ENCODE measurements at regions not wholly inside any gene's neighbourhood (a gene's known extent, or its start where the extent isn't known, plus 50 kb on each side); places are given as distances from the start of the nearest gene placed in this dataset.

DNA sequence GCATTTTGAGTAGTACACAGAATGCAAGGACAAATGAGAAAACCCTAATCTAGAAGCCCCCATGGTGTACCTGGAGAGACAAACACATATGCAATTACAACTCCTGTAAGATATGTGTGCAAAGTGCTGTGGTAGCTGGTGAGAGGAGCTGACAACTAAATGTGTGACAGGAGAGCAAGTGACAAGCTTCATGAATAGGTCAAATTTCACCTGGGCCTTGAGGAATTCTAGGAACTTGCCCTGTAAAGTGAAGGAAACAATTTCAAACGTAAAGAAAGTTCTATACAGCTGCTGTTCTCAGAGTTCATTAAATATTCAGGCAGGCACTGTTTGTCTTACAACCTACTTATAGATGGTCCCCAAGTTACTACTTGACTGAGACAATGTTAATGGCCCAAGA lies 437.0 kb downstream of the TUSC7 start:
- Histone ChIP-seq H3K9ac (ENCODE audit: low read depth in 1 of 2, low read length in 2 of 2) (no peak overlapping the region), H3K36me3 (ENCODE audit: control insufficient read depth in 1 of 2, insufficient read depth in 2 of 2, low read length in 2 of 2) (no peaks in the 10 kb centered on the region), H3K4me1 (ENCODE audit: control insufficient read depth in 1 of 2, insufficient read depth in 2 of 2, low read length in 2 of 2) (no peaks in the 10 kb centered on the region), H3K4me3 (ENCODE audit: low read depth in 1 of 2, low read length in 2 of 2) (no peak overlapping the region), H3K9me3 (ENCODE audit: control insufficient read depth in 1 of 2, low read length in 2 of 2) (no peaks in the 10 kb centered on the region), H3K27ac (ENCODE audit: low read depth, low read length) (no peak overlapping the region), H3K27me3 (ENCODE audit: control insufficient read depth in 1 of 2, insufficient read depth in 2 of 2, low read length in 2 of 2) (no peaks in the 10 kb centered on the region)

DNA sequence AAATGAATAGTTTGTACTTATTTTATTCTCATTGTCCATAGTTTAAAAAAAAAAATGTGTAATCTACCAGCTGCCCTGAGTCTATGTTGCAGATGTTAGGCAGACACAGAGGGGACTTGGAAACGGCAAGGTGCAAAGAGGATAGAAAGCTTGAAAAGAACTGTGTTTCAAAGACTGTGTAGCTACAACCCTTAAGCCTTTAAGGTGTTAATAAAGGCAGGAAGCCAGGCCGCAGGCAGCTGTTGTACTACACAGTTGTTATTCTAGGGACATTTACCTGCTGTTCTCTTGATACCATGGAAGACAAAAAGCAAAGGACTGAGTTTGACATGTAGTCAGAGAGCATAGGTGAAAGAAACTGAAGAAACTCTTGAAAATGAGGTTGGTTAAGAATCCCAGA lies 440.0 kb downstream of the TUSC7 start:
- Histone ChIP-seq H3K27ac (ENCODE audit: low read depth, low read length) (no peak overlapping the region), H3K36me3 (ENCODE audit: control insufficient read depth in 1 of 2, insufficient read depth in 2 of 2, low read length in 2 of 2) (no peaks in the 10 kb centered on the region), H3K9me3 (ENCODE audit: control insufficient read depth in 1 of 2, low read length in 2 of 2) (no peaks in the 10 kb centered on the region), H3K4me1 (ENCODE audit: control insufficient read depth in 1 of 2, insufficient read depth in 2 of 2, low read length in 2 of 2) (no peaks in the 10 kb centered on the region), H3K4me3 (ENCODE audit: low read depth in 1 of 2, low read length in 2 of 2) (no peak overlapping the region), H3K27me3 (ENCODE audit: control insufficient read depth in 1 of 2, insufficient read depth in 2 of 2, low read length in 2 of 2) (no peaks in the 10 kb centered on the region), H3K9ac (ENCODE audit: low read depth in 1 of 2, low read length in 2 of 2) (no peak overlapping the region)

DNA sequence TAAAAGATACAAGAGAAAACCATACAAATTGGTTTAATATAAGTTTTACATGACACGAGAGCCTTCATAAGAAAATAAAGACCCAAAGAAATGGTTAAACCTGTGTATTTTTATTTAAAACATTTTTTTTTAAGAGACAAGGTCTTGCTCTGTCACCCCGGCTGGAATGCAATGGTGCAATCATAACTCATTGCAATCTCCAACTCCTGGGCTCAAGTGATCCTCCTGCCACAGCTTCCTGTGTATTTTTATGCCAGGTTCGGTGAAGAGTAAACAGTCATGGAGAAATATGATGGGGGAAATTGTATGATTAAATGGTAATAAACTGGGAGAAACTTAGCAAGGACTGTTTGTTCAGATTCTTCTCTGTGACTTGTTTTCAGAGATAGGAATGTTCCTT lies 441.0 kb downstream of the TUSC7 start:
- no peaks in the 10 kb centered on the region for H3K9me3 ChIP-seq (ENCODE audit: control insufficient read depth in 1 of 2, low read length in 2 of 2)
- no peak overlapping the region for H3K9ac ChIP-seq (ENCODE audit: low read depth in 1 of 2, low read length in 2 of 2)
- no peaks in the 10 kb centered on the region for H3K36me3 ChIP-seq (ENCODE audit: control insufficient read depth in 1 of 2, insufficient read depth in 2 of 2, low read length in 2 of 2)
- H3K4me3 ChIP-seq (ENCODE audit: low read depth in 1 of 2, low read length in 2 of 2), result no peak overlapping the region
- no peaks in the 10 kb centered on the region for H3K27me3 ChIP-seq (ENCODE audit: control insufficient read depth in 1 of 2, insufficient read depth in 2 of 2, low read length in 2 of 2)
- no peaks in the 10 kb centered on the region for H3K4me1 ChIP-seq (ENCODE audit: control insufficient read depth in 1 of 2, insufficient read depth in 2 of 2, low read length in 2 of 2)
- no peak overlapping the region for H3K27ac ChIP-seq (ENCODE audit: low read depth, low read length)

DNA sequence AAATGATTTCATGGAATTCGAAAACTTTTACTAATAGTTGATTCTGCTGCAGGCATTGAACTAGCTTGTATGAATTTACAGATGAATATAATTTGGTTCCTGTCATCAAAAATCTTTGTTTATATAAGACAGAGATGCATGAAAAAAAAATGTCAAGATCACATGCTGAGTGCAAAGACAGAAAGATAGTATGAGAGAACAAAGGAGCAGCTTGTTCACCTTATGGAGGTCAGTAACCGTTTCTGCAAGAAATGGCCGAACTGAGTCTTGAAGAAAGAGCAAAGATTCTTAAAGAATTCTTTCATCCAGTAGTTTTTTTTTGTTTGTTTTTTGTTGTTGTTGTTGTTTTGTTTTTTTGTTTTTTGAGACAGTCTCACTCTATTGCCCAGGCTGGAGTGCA lies 450.6 kb downstream of the TUSC7 start:
- H3K4me3 ChIP-seq (ENCODE audit: low read depth in 1 of 2, low read length in 2 of 2), result no peak overlapping the region
- no peaks in the 10 kb centered on the region for H3K4me1 ChIP-seq (ENCODE audit: control insufficient read depth in 1 of 2, insufficient read depth in 2 of 2, low read length in 2 of 2)
- no peak overlapping the region for H3K9ac ChIP-seq (ENCODE audit: low read depth in 1 of 2, low read length in 2 of 2)
- H3K27ac ChIP-seq (ENCODE audit: low read depth, low read length), result no peak overlapping the region
- no peaks in the 10 kb centered on the region for H3K27me3 ChIP-seq (ENCODE audit: control insufficient read depth in 1 of 2, insufficient read depth in 2 of 2, low read length in 2 of 2)
- H3K36me3 ChIP-seq (ENCODE audit: control insufficient read depth in 1 of 2, insufficient read depth in 2 of 2, low read length in 2 of 2), result no peaks in the 10 kb centered on the region
- no peaks in the 10 kb centered on the region for H3K9me3 ChIP-seq (ENCODE audit: control insufficient read depth in 1 of 2, low read length in 2 of 2)

DNA sequence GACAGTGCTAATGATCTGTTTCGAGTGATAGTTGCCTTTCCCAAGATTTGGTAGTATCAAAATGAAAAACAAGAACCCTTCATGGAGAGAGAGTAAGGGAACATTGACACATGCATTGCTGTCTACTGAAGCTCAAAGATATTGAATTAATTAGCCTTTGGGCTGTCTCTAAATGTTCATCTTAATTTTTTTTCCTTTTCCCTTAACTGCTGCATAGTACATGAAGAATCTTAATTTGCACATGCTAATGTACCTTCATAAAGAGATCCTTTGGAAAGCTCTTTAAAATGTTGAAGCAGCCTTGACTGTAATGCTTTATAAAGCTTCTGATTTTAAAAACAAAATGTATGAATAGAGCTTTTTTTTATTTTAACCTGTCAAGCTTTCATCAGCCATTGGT lies 452.2 kb downstream of the TUSC7 start:
- Histone ChIP-seq H3K27me3 (ENCODE audit: control insufficient read depth in 1 of 2, insufficient read depth in 2 of 2, low read length in 2 of 2) (no peaks in the 10 kb centered on the region), H3K4me3 (ENCODE audit: low read depth in 1 of 2, low read length in 2 of 2) (no peak overlapping the region), H3K27ac (ENCODE audit: low read depth, low read length) (no peak overlapping the region), H3K9me3 (ENCODE audit: control insufficient read depth in 1 of 2, low read length in 2 of 2) (no peaks in the 10 kb centered on the region), H3K36me3 (ENCODE audit: control insufficient read depth in 1 of 2, insufficient read depth in 2 of 2, low read length in 2 of 2) (no peaks in the 10 kb centered on the region), H3K9ac (ENCODE audit: low read depth in 1 of 2, low read length in 2 of 2) (no peak overlapping the region), H3K4me1 (ENCODE audit: control insufficient read depth in 1 of 2, insufficient read depth in 2 of 2, low read length in 2 of 2) (no peaks in the 10 kb centered on the region)

DNA sequence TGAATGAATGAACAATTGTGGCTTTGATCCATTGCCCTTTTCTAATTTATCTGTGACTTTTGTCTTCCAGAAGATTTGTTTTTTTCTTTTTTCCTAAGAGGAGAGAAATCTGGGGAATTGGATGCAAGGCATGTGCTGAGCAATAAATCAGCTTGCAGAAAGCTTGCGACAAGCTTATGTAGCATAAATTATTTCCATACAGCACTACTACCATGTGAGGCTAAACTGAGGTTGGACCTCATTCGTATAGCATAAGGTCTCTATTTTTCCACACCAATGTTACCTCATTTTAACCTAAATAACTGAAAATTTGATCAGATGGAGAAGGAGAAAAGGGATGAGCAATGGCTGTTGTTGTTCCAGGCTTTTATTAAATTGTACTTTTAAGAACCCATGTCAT lies 455.6 kb downstream of the TUSC7 start:
- Histone ChIP-seq H3K36me3 (ENCODE audit: control insufficient read depth in 1 of 2, insufficient read depth in 2 of 2, low read length in 2 of 2) (no peaks in the 10 kb centered on the region), H3K27me3 (ENCODE audit: control insufficient read depth in 1 of 2, insufficient read depth in 2 of 2, low read length in 2 of 2) (no peaks in the 10 kb centered on the region), H3K9ac (ENCODE audit: low read depth in 1 of 2, low read length in 2 of 2) (no peak overlapping the region), H3K4me3 (ENCODE audit: low read depth in 1 of 2, low read length in 2 of 2) (no peak overlapping the region), H3K4me1 (ENCODE audit: control insufficient read depth in 1 of 2, insufficient read depth in 2 of 2, low read length in 2 of 2) (no peaks in the 10 kb centered on the region), H3K9me3 (ENCODE audit: control insufficient read depth in 1 of 2, low read length in 2 of 2) (no peaks in the 10 kb centered on the region), H3K27ac (ENCODE audit: low read depth, low read length) (no peak overlapping the region)

DNA sequence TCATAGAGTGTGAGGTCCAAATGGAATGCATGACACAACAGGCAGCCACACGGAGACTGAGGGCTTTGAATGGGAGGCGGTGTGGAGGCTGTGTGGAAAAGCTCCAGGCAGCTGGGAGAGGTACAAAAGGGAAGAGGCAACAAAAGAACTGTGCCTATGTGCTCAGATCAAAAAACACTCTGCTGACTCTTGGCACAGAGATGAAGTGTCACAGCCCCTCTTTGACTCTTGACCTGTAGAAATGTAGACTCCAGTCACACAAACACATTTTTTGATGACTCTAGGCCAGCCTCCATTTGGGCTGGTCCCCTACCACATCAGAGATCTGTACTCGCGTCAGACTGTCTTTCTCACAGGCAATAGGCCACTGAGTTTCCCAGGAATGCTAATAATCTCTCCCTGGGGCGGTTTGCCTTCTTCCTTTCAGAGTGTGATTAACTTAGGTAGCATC lies 456.0 kb downstream of the TUSC7 start:
- Histone ChIP-seq H3K9ac (ENCODE audit: low read depth in 1 of 2, low read length in 2 of 2) (no peak overlapping the region), H3K27me3 (ENCODE audit: control insufficient read depth in 1 of 2, insufficient read depth in 2 of 2, low read length in 2 of 2) (no peaks in the 10 kb centered on the region), H3K4me3 (ENCODE audit: low read depth in 1 of 2, low read length in 2 of 2) (no peak overlapping the region), H3K4me1 (ENCODE audit: control insufficient read depth in 1 of 2, insufficient read depth in 2 of 2, low read length in 2 of 2) (no peaks in the 10 kb centered on the region), H3K36me3 (ENCODE audit: control insufficient read depth in 1 of 2, insufficient read depth in 2 of 2, low read length in 2 of 2) (no peaks in the 10 kb centered on the region), H3K9me3 (ENCODE audit: control insufficient read depth in 1 of 2, low read length in 2 of 2) (no peaks in the 10 kb centered on the region), H3K27ac (ENCODE audit: low read depth, low read length) (no peak overlapping the region)

DNA sequence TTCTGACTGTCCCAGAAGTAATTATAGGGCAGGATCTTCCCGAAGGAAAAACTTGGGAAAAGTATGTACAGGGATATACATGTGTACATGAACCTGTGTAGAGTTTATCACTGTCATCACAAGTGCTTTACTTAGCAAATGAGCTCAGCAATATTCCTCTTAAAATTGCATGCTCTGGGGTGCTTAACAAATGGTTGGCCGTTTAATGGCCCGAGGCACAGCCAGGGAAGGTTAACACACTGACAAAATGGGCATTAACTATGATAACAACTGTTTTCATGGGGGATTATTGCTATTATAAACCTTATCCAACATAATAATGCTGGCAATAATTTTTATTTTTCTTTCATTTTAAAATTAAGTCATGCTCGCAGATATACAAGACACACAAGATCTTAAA lies 459.3 kb downstream of the TUSC7 start:
- H3K9me3 ChIP-seq (ENCODE audit: control insufficient read depth in 1 of 2, low read length in 2 of 2), result no peaks in the 10 kb centered on the region
- no peak overlapping the region for H3K9ac ChIP-seq (ENCODE audit: low read depth in 1 of 2, low read length in 2 of 2)
- H3K27me3 ChIP-seq (ENCODE audit: control insufficient read depth in 1 of 2, insufficient read depth in 2 of 2, low read length in 2 of 2), result no peaks in the 10 kb centered on the region
- H3K36me3 ChIP-seq (ENCODE audit: control insufficient read depth in 1 of 2, insufficient read depth in 2 of 2, low read length in 2 of 2), result no peaks in the 10 kb centered on the region
- no peak overlapping the region for H3K4me3 ChIP-seq (ENCODE audit: low read depth in 1 of 2, low read length in 2 of 2)
- no peak overlapping the region for H3K27ac ChIP-seq (ENCODE audit: low read depth, low read length)
- H3K4me1 ChIP-seq (ENCODE audit: control insufficient read depth in 1 of 2, insufficient read depth in 2 of 2, low read length in 2 of 2), result no peaks in the 10 kb centered on the region

DNA sequence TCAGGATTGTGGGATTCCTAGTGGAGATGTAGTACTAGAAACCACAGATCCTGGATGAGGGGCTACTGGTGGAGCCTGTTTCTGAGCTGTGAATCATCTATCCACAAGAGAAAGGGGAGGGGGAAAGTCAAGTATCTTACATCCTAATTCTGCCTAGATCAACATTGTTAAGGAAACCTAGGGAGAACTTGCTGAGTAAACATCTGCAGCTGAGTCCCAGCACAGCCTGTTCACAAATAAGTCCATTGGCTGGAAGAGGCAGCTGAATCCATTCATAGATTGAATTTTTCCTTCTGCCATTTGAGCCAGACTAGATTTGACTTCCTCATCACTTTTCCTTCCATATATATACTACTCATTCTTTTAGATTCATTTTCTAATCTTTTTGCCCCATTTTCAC lies 460.5 kb downstream of the TUSC7 start:
- no peaks in the 10 kb centered on the region for H3K4me1 ChIP-seq (ENCODE audit: control insufficient read depth in 1 of 2, insufficient read depth in 2 of 2, low read length in 2 of 2)
- no peaks in the 10 kb centered on the region for H3K27me3 ChIP-seq (ENCODE audit: control insufficient read depth in 1 of 2, insufficient read depth in 2 of 2, low read length in 2 of 2)
- no peaks in the 10 kb centered on the region for H3K36me3 ChIP-seq (ENCODE audit: control insufficient read depth in 1 of 2, insufficient read depth in 2 of 2, low read length in 2 of 2)
- no peak overlapping the region for H3K4me3 ChIP-seq (ENCODE audit: low read depth in 1 of 2, low read length in 2 of 2)
- H3K9me3 ChIP-seq (ENCODE audit: control insufficient read depth in 1 of 2, low read length in 2 of 2), result no peaks in the 10 kb centered on the region
- H3K27ac ChIP-seq (ENCODE audit: low read depth, low read length), result no peak overlapping the region
- no peak overlapping the region for H3K9ac ChIP-seq (ENCODE audit: low read depth in 1 of 2, low read length in 2 of 2)

DNA sequence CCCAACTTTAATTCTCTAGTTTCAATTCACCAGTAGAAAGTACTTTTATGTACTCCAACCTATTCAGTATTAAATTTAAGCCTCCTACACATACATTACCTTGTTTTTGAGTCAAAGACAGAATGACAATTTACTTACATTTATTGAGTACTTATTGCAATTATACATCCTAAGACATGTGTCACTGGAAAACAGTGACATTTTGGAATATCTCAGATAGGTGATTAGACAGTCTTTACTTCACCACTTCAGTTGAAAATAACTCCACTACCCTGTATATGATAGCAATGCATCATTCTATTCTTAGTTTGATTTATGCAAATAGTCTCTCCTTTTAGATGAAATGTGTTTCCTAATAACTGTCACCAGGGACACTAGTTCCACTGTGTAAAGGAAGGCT lies 461.5 kb downstream of the TUSC7 start:
- Histone ChIP-seq H3K4me1 (ENCODE audit: control insufficient read depth in 1 of 2, insufficient read depth in 2 of 2, low read length in 2 of 2) (no peaks in the 10 kb centered on the region), H3K36me3 (ENCODE audit: control insufficient read depth in 1 of 2, insufficient read depth in 2 of 2, low read length in 2 of 2) (no peaks in the 10 kb centered on the region), H3K27ac (ENCODE audit: low read depth, low read length) (no peak overlapping the region), H3K9ac (ENCODE audit: low read depth in 1 of 2, low read length in 2 of 2) (no peak overlapping the region), H3K4me3 (ENCODE audit: low read depth in 1 of 2, low read length in 2 of 2) (no peak overlapping the region), H3K27me3 (ENCODE audit: control insufficient read depth in 1 of 2, insufficient read depth in 2 of 2, low read length in 2 of 2) (no peaks in the 10 kb centered on the region), H3K9me3 (ENCODE audit: control insufficient read depth in 1 of 2, low read length in 2 of 2) (no peaks in the 10 kb centered on the region)

DNA sequence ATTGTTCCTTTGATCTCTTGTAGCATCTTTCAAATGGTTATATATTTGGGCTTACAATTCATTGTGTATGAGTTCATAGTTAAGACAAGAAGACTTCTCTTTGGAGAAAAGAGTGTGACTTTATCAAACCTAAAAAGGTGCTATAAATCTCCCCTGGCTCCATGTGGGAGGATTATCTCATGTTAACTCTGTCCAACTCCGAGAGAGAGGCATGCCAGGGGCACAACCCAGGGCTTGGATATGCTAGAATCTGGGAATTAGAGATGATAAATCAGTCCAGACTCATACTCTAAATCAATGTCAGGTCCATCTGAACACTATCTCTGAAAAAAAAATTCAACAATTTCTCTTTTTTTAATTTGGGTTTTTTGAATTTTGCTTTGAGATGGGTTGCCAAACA lies 462.8 kb downstream of the TUSC7 start:
- no peak overlapping the region for H3K27ac ChIP-seq (ENCODE audit: low read depth, low read length)
- H3K36me3 ChIP-seq (ENCODE audit: control insufficient read depth in 1 of 2, insufficient read depth in 2 of 2, low read length in 2 of 2), result no peaks in the 10 kb centered on the region
- no peaks in the 10 kb centered on the region for H3K4me1 ChIP-seq (ENCODE audit: control insufficient read depth in 1 of 2, insufficient read depth in 2 of 2, low read length in 2 of 2)
- no peaks in the 10 kb centered on the region for H3K27me3 ChIP-seq (ENCODE audit: control insufficient read depth in 1 of 2, insufficient read depth in 2 of 2, low read length in 2 of 2)
- no peak overlapping the region for H3K4me3 ChIP-seq (ENCODE audit: low read depth in 1 of 2, low read length in 2 of 2)
- no peak overlapping the region for H3K9ac ChIP-seq (ENCODE audit: low read depth in 1 of 2, low read length in 2 of 2)
- H3K9me3 ChIP-seq (ENCODE audit: control insufficient read depth in 1 of 2, low read length in 2 of 2), result no peaks in the 10 kb centered on the region
